Activated CD4-positive, CD25-positive, alpha-beta regulatory T cell treated with anti-CD3 and anti-CD28 coated beads, Interleukin-2, amount 50 U/mL, for 24 hours (primary cell): ENCODE measurements at regions not wholly inside any gene's neighbourhood (a gene's known extent, or its start where the extent isn't known, plus 50 kb on each side); places are given as distances from the start of the nearest gene placed in this dataset.
"Not testable (repeated sequence)": the region's sequence is repeated elsewhere in the genome, so short reads cannot be mapped to it uniquely, and the experiment has no call there.

Experiments
- ATAC-seq, 2 donors: fragments of 150-1000 bp; cut with Tn5 transposase; one replicate each; pipeline ENCODE4 v1.10.0; 2021; ENCODE audit warnings: mild to moderate bottlenecking in 1 of 2, moderate library complexity in 1 of 2

- not testable (repeated sequence) for ATAC-seq
Measured at GRCh38 chr1:149234926-149235914, 131.9 kb upstream of the NBPF9 start.

GRCh38 chr1:149237515-149237914, 134.2 kb upstream of the NBPF9 start:
- ATAC-seq = not testable (repeated sequence)

GRCh38 chr1:149239897-149240508, 136.7 kb upstream of the NBPF9 start:
- ATAC-seq = not testable (repeated sequence)

GRCh38 chr1:149240530-149240929, 137.2 kb upstream of the NBPF9 start:
- ATAC-seq = not testable (repeated sequence)

GRCh38 chr1:149241272-149241671, 137.9 kb upstream of the NBPF9 start:
- ATAC-seq = not testable (repeated sequence)

- ATAC-seq = not testable (repeated sequence)
Measured at GRCh38 chr1:149243572-149243971, 140.2 kb upstream of the NBPF9 start.

GRCh38 chr1:149244621-149245020, 141.3 kb upstream of the NBPF9 start:
- ATAC-seq = not testable (repeated sequence)

- ATAC-seq = not testable (repeated sequence)
Measured at GRCh38 chr1:149246212-149246611, 142.9 kb upstream of the NBPF9 start.

GRCh38 chr1:149248610-149249009, 145.3 kb upstream of the NBPF9 start:
- not testable (repeated sequence) for ATAC-seq

- ATAC-seq = not testable (repeated sequence)
Measured at GRCh38 chr1:149249850-149250467, 146.6 kb upstream of the NBPF9 start.

GRCh38 chr1:149254894-149255847, 151.8 kb upstream of the NBPF9 start:
- ATAC-seq = not testable (repeated sequence)

- ATAC-seq = not testable (repeated sequence)
Measured at GRCh38 chr1:149260284-149260683, 156.9 kb upstream of the NBPF9 start.

- ATAC-seq = not testable (repeated sequence)
Measured at GRCh38 chr1:149260736-149261340, 157.5 kb upstream of the NBPF9 start.

GRCh38 chr1:149267287-149267686, 163.9 kb upstream of the NBPF9 start:
- not testable (repeated sequence) for ATAC-seq

GRCh38 chr1:149269001-149269702, 165.8 kb upstream of the NBPF9 start:
- not testable (repeated sequence) for ATAC-seq

GRCh38 chr1:149269833-149270232, 166.5 kb upstream of the NBPF9 start:
- not testable (repeated sequence) for ATAC-seq

- not testable (repeated sequence) for ATAC-seq
Measured at GRCh38 chr1:149274493-149274892, 171.1 kb upstream of the NBPF9 start.

- ATAC-seq = not testable (repeated sequence)
Measured at GRCh38 chr1:149275802-149276201, 172.5 kb upstream of the NBPF9 start.

GRCh38 chr1:149276496-149276895, 173.1 kb upstream of the NBPF9 start:
- not testable (repeated sequence) for ATAC-seq

- ATAC-seq = not testable (repeated sequence)
Measured at GRCh38 chr1:149278156-149278555, 174.8 kb upstream of the NBPF9 start.

- not testable (repeated sequence) for ATAC-seq
Measured at GRCh38 chr1:149279015-149279414, 175.7 kb upstream of the NBPF9 start.
